SK-N-SH (cell line): ENCODE measurements at regions not wholly inside any gene's neighbourhood (a gene's known extent, or its start where the extent isn't known, plus 50 kb on each side); places are given as distances from the start of the nearest gene placed in this dataset.

Source experiments
- CTCF ChIA-PET: fragments of 300-600, 350-600 bp; formaldehyde crosslinking; extraction: SDS; loops from one replicate; lab custom pipeline; 2021; lab: Yijun Ruan, JAX
- POLR2A ChIA-PET: fragments of 350-600 bp; sonication (Branson Sonifier 250); formaldehyde crosslinking; extraction: SDS; loops from one replicate; lab custom pipeline; 2020; ENCODE audit warnings: antibody characterized with exemption, inconsistent platforms; lab: Yijun Ruan, JAX
- DNase-seq: peaks from one replicate; pipeline ENCODE4 v3.0.0; 2012
- H2AFZ ChIP-seq: fragments of 200-600 bp; sonication (generic); 2 replicates; pipeline ENCODE4 v1.8.1; 2016; ENCODE audit warnings: antibody characterized with exemption, mild to moderate bottlenecking, low read depth
- H3F3A ChIP-seq: fragments of 200-600 bp; sonication (generic); replicated peaks from 2 replicates; pipeline ENCODE3; 2016; ENCODE audit warnings: antibody characterized with exemption, mild to moderate bottlenecking; ENCODE audit not compliant: insufficient read depth
- H3K27ac ChIP-seq, 2 experiments: fragments of 200-500 bp in 1 of 2; fragments of 200-600 bp in 1 of 2; sonication (Bioruptor generic) in 1 of 2; sonication (generic), shearing (Covaris generic) in 1 of 2; 2 replicates each; pipeline versions ENCODE4 v1.5.1 to v1.6.1; 2014 to 2016; ENCODE audit warnings: low read depth in 2 of 2, inconsistent platforms in 1 of 2, low read length in 1 of 2, mild to moderate bottlenecking in 1 of 2, mixed read lengths in 1 of 2
- H3K27me3 ChIP-seq: fragments of 200-600 bp; sonication (generic), shearing (Covaris generic); 2 replicates; pipeline ENCODE4 v1.6.1; 2016; ENCODE audit warnings: mixed run types; ENCODE audit not compliant: insufficient read depth
- H3K36me3 ChIP-seq, 2 experiments: fragments of 200-500 bp in 1 of 2; fragments of 200-600 bp in 1 of 2; sonication (Bioruptor generic) in 1 of 2; sonication (generic) in 1 of 2; replicated peaks in 1 of 2; 2 replicates each; pipeline versions ENCODE3 to v1.5.1; 2014 to 2016; ENCODE audit warnings: low read length in 1 of 2, mild to moderate bottlenecking in 1 of 2; ENCODE audit not compliant: insufficient read depth in 2 of 2, control insufficient read depth in 1 of 2
- H3K4me1 ChIP-seq, 2 experiments: fragments of 200-500 bp in 1 of 2; fragments of 200-600 bp in 1 of 2; sonication (Bioruptor generic) in 1 of 2; sonication (generic), shearing (Covaris generic) in 1 of 2; 2 replicates each; pipeline versions ENCODE4 v1.5.1 to v1.6.1; 2014 to 2016; ENCODE audit warnings: low read depth in 1 of 2, low read length in 1 of 2, mixed run types in 1 of 2; ENCODE audit not compliant: insufficient read depth in 2 of 2, control insufficient read depth in 1 of 2
- H3K4me2 ChIP-seq: fragments of 200-600 bp; sonication (generic), shearing (Covaris generic); 2 replicates; pipeline ENCODE4 v1.6.1; 2017; ENCODE audit warnings: mixed run types
- H3K4me3 ChIP-seq, 2 experiments: fragments of 200-500 bp in 1 of 2; fragments of 200-600 bp in 1 of 2; sonication (Bioruptor generic) in 1 of 2; sonication (generic), shearing (Covaris generic) in 1 of 2; 2 replicates each; pipeline versions ENCODE4 v1.5.1 to v1.8.1; 2014 to 2016; ENCODE audit warnings: low read depth in 2 of 2, inconsistent platforms in 1 of 2, low read length in 1 of 2, mild to moderate bottlenecking in 1 of 2, mixed read lengths in 1 of 2, moderate library complexity in 1 of 2
- H3K79me2 ChIP-seq: fragments of 200-600 bp; sonication (generic); 2 replicates; pipeline ENCODE4 v1.8.1; 2017; ENCODE audit warnings: mild to moderate bottlenecking; ENCODE audit not compliant: insufficient read depth
- H3K9ac ChIP-seq: fragments of 200-600 bp; sonication (generic); 2 replicates; pipeline ENCODE4 v1.6.1; 2017; ENCODE audit warnings: mixed run types
- H3K9me2 ChIP-seq: fragments of 200-600 bp; sonication (generic); 2 replicates; pipeline ENCODE4 v1.6.1; 2017; ENCODE audit warnings: mixed run types
- H3K9me3 ChIP-seq: fragments of 200-600 bp; sonication (generic); 2 replicates; pipeline ENCODE4 v1.6.1; 2017; ENCODE audit warnings: mixed run types, mild to moderate bottlenecking, moderate library complexity
- H4K20me1 ChIP-seq: fragments of 200-600 bp; sonication (generic); 2 replicates; pipeline ENCODE4 v1.6.1; 2017; ENCODE audit warnings: mild to moderate bottlenecking, mixed run types; ENCODE audit not compliant: insufficient read depth
- CHD2 ChIP-seq: fragments of 150-350 bp; IDR thresholded peaks from 2 replicates; pipeline ENCODE4 v1.6.1; 2018; ENCODE audit warnings: low read length; ENCODE audit not compliant: partially characterized antibody
- EZH2phosphoT487 ChIP-seq: fragments of 200-600 bp; sonication (generic); IDR thresholded peaks from 2 replicates; pipeline ENCODE4 v1.6.1; 2017; ENCODE audit warnings: low read depth, mixed run types, mild to moderate bottlenecking, antibody characterized with exemption, moderate library complexity, borderline replicate concordance
- FOXJ3 ChIP-seq: sonication (generic); formaldehyde crosslinking; IDR thresholded peaks from 2 replicates; pipeline ENCODE4 v1.5.1; 2020; ENCODE audit warnings: mild to moderate bottlenecking, missing genetic modification reagents
- FOXM1 ChIP-seq: IDR thresholded peaks from 2 replicates; pipeline ENCODE4 v1.4.0; 2012; ENCODE audit warnings: low read depth, mild to moderate bottlenecking
- GATA2 ChIP-seq: sonication (generic); formaldehyde crosslinking; IDR thresholded peaks from 2 replicates; pipeline ENCODE4 v1.5.0; 2020; ENCODE audit warnings: mild to moderate bottlenecking, missing genetic modification reagents
- MEF2A ChIP-seq: IDR thresholded peaks from 2 replicates; pipeline ENCODE4 v1.4.0; 2012; ENCODE audit warnings: low read depth, borderline replicate concordance
- MXI1 ChIP-seq: IDR thresholded peaks from 2 replicates; pipeline ENCODE4 v1.6.1; 2012; ENCODE audit warnings: mild to moderate bottlenecking, low read depth, low read length, improper control_type of control experiment
- NFIC ChIP-seq: IDR thresholded peaks from 2 replicates; pipeline ENCODE4 v1.4.0; 2012; ENCODE audit warnings: borderline replicate concordance
- RCOR1 ChIP-seq: fragments of 150-350 bp; IDR thresholded peaks from 2 replicates; pipeline ENCODE4 v1.6.1; 2017; ENCODE audit warnings: antibody characterized with exemption, low read length
- RFX5 ChIP-seq: IDR thresholded peaks from 2 replicates; pipeline ENCODE4 v1.6.1; 2012; ENCODE audit warnings: mild to moderate bottlenecking, improper control_type of control experiment, low read length
- RXRA ChIP-seq: IDR thresholded peaks from 2 replicates; pipeline ENCODE4 v1.4.0; 2012; ENCODE audit warnings: low read depth, mild to moderate bottlenecking, borderline replicate concordance
- SIN3A ChIP-seq: IDR thresholded peaks from 2 replicates; pipeline ENCODE4 v1.6.1; 2012; ENCODE audit warnings: low read depth, mild to moderate bottlenecking, low read length, moderate library complexity, borderline replicate concordance
- SMC3 ChIP-seq: IDR thresholded peaks from 2 replicates; pipeline ENCODE4 v1.6.1; 2012; ENCODE audit warnings: low read depth, low read length, improper control_type of control experiment
- TAF1 ChIP-seq: IDR thresholded peaks from 2 replicates; pipeline ENCODE4 v1.6.1; 2012; ENCODE audit warnings: low read depth, mild to moderate bottlenecking, low read length, moderate library complexity, borderline replicate concordance
- TEAD4 ChIP-seq: IDR thresholded peaks from 2 replicates; pipeline ENCODE4 v1.4.0; 2012; ENCODE audit warnings: mild to moderate bottlenecking, borderline replicate concordance; ENCODE audit not compliant: insufficient read depth
- YY1 ChIP-seq: IDR thresholded peaks from 2 replicates; pipeline ENCODE4 v1.4.0; 2012; ENCODE audit warnings: low read depth, mild to moderate bottlenecking
- WGBS: methylation state at CpG from one replicate; pipeline ENCODE4 v1.1.6; 2017; ENCODE audit warnings: low lambda C conversion rate; 5-methylcytosine and 5-hydroxymethylcytosine counted together
- TF ChIP-seq, protein P1 (sequence below): IDR thresholded peaks from 2 replicates; pipeline ENCODE4 v1.4.0; 2012; ENCODE audit warnings: low read depth, borderline replicate concordance
- TF ChIP-seq, protein P2 (sequence below): IDR thresholded peaks from 2 replicates; pipeline ENCODE4 v1.4.0; 2012; ENCODE audit warnings: low read depth
- TF ChIP-seq, protein P3 (sequence below): fragments of 150-350 bp; IDR thresholded peaks from 2 replicates; pipeline ENCODE4 v1.6.1; 2016; ENCODE audit warnings: mild to moderate bottlenecking, low read depth, low read length

DNA sequence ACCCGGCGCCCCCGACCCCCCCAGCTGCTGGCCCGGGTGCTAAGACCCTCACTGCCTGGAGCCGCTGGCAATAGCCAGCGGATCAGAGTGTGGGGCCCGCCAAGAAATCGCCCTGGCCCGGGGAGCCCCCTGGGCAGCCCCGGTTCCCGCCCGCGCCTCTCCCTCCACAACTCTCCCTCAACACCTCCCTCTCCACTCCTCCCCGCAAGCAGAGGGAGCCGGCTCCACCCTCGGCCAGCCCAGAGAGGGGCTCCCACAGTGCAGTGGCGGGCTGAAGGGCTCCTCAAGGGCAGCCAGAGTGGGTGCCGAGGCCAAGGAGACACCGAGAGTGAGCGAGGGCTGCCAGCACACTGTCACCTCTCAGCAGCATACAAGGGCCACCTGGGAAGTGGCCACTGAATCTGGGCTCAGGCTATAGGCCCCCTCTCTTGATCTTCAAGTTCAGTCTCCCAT, 385.5 kb downstream of the SEC14L1 start:
- Histone ChIP-seq H3K27ac (no peak overlapping the region), H3K36me3 (no peaks in the 10 kb centered on the region), H3K9me3 (no peaks in the 10 kb centered on the region), H3K27me3 (peaks cover 26% of the 10 kb centered on the region; the same call in 1 of the 2 replicates), H3K9me2 (no peaks in the 10 kb centered on the region), H2AFZ (no peak overlapping the region), H3K9ac (no peak overlapping the region), H3K4me3 (no peak overlapping the region), H3K79me2 (no peaks in the 10 kb centered on the region), H4K20me1 (no peaks in the 10 kb centered on the region), H3K4me2 (no peak overlapping the region), H3F3A (no peaks in the 10 kb centered on the region), H3K4me1 (peaks cover 0 to 13% of the 10 kb centered on the region in 2 experiments; a peak in 1 of 4 replicates)
- WGBS = 78% methylated on average over 12 of the region's 20 CpGs
- CTCF ChIA-PET = interaction anchor here (1.1 to 6.2 kb wide), 2 partner anchors 17 to 493 kb away, joined by 4 to 47 read pairs; no protein-coding TSS in a partner anchor
- POLR2A ChIA-PET = interaction anchor here (1.2 kb wide), 1 partner anchor 432 kb away, joined by 3 read pairs; the partner anchor contains the start of gene TNRC6C
- DNase-seq = no peak
- no peak for TF ChIP-seq RXRA
- TF ChIP-seq, protein P1, sequence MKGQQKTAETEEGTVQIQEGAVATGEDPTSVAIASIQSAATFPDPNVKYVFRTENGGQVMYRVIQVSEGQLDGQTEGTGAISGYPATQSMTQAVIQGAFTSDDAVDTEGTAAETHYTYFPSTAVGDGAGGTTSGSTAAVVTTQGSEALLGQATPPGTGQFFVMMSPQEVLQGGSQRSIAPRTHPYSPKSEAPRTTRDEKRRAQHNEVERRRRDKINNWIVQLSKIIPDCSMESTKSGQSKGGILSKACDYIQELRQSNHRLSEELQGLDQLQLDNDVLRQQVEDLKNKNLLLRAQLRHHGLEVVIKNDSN = no peak
- no peak for TF ChIP-seq RCOR1
- TF ChIP-seq, protein P2, sequence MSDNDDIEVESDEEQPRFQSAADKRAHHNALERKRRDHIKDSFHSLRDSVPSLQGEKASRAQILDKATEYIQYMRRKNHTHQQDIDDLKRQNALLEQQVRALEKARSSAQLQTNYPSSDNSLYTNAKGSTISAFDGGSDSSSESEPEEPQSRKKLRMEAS = no peak
- no peak for TF ChIP-seq FOXM1
- TF ChIP-seq MXI1 = no peak
- no peak for TF ChIP-seq EZH2phosphoT487
- TF ChIP-seq TEAD4 = no peak
- no peak for TF ChIP-seq SIN3A
- no peak for TF ChIP-seq FOXJ3
- TF ChIP-seq CHD2 = no peak
- no peak for TF ChIP-seq TAF1
- TF ChIP-seq, protein P3, sequence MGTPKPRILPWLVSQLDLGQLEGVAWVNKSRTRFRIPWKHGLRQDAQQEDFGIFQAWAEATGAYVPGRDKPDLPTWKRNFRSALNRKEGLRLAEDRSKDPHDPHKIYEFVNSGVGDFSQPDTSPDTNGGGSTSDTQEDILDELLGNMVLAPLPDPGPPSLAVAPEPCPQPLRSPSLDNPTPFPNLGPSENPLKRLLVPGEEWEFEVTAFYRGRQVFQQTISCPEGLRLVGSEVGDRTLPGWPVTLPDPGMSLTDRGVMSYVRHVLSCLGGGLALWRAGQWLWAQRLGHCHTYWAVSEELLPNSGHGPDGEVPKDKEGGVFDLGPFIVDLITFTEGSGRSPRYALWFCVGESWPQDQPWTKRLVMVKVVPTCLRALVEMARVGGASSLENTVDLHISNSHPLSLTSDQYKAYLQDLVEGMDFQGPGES = no peak
- no peak for TF ChIP-seq YY1
- TF ChIP-seq MEF2A = no peak
- no peak for TF ChIP-seq GATA2 (CRISPR knock-in tag)
- TF ChIP-seq SMC3 = no peak
- no peak for TF ChIP-seq RFX5
- no peak for TF ChIP-seq NFIC
- TF ChIP-seq, all 33 proteins: peak for 0
